GM19463 (cell line): ENCODE measurements at regions not wholly inside any gene's neighbourhood (a gene's known extent, or its start where the extent isn't known, plus 50 kb on each side); places are given as distances from the start of the nearest gene placed in this dataset.

Source experiments
- ATAC-seq: cut with Tn5 transposase; IDR thresholded peaks from one replicate; pipeline ENCODE4 v1.9.1; 2021; ENCODE audit warnings: mild to moderate bottlenecking, moderate library complexity; ENCODE audit not compliant: unreplicated experiment

GRCh38 chr2:153808679-153809078 lies 63.0 kb upstream of the GALNT13 start:
- ATAC-seq, result no peak

GRCh38 chr2:153811516-153811915 lies 60.2 kb upstream of the GALNT13 start:
- ATAC-seq, result no peak

DNA sequence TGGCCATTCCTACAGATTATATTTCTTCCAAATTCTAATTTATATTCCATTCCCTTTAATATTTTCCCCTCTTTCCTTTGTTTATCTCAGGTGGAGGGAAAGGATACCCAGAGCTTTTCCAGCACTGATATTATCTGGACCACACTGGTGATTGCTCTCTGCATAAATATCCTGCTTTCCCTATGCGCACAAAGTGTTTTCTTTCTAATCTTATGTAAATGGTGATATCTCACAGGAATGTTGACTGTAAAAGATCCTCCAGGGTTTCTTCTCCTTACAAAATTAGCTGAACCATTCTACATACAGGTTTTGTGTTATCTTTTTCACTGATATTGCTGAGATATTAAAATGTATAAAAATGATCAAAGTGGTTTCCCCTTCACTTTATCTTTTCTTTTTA lies 59.1 kb upstream of the GALNT13 start:
- ATAC-seq, result no peak

GRCh38 chr2:153818242-153818641 lies 53.5 kb upstream of the GALNT13 start:
- no peak for ATAC-seq

DNA sequence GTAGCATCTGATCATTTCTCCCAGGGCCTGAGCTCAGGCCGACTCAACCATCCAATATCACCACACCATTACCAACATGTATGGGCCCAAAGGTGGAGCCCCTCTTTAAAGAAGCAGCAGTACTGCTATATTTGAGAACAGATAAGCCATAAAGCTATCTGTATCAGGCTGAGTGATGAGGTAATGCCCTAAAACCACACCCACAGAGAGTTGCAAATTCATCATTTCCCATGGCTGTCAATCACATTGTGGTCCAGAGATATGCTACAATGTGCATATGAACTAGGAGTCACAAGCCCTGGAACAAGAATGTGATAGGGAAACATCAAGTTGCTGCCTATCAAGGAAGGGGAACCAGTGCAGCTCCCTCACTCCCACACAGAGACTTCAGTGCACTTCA lies 52.6 kb upstream of the GALNT13 start:
- ATAC-seq, result no peak

- no peak for ATAC-seq
These were observed 52.2 kb upstream of the GALNT13 start for GRCh38 chr2:153819501-153819900.
